MM.1S (cell line): ENCODE measurements at regions not wholly inside any gene's neighbourhood (a gene's known extent, or its start where the extent isn't known, plus 50 kb on each side); places are given as distances from the start of the nearest gene placed in this dataset.

Experiments
- DNase-seq: peaks from one replicate; pipeline ENCODE4 v3.0.0-alpha.2; 2015
- H2AFZ ChIP-seq: fragments of 300-600 bp; sonication (generic); 2 replicates; pipeline ENCODE4 v1.6.0; 2016; ENCODE audit warnings: antibody characterized with exemption, low read length
- H3F3A ChIP-seq: fragments of 300-600 bp; sonication (generic); 2 replicates; pipeline ENCODE4 v1.6.1; 2016; ENCODE audit warnings: mild to moderate bottlenecking, antibody characterized with exemption, low read length, moderate library complexity, mixed read lengths; ENCODE audit not compliant: insufficient read depth
- H3K27ac ChIP-seq: fragments of 300-600 bp; sonication (generic); 2 replicates; pipeline ENCODE4 v1.5.1; 2016; ENCODE audit warnings: mild to moderate bottlenecking, low read length
- H3K27me3 ChIP-seq: fragments of 300-600 bp; sonication (generic); replicated peaks from 2 replicates; pipeline ENCODE4 v1.6.0; 2016; ENCODE audit warnings: low read length; ENCODE audit not compliant: insufficient read depth
- H3K36me3 ChIP-seq: fragments of 300-600 bp; sonication (generic); replicated peaks from 2 replicates; pipeline ENCODE4 v1.6.1; 2016; ENCODE audit warnings: mild to moderate bottlenecking, low read length, mixed read lengths; ENCODE audit not compliant: insufficient read depth
- H3K4me1 ChIP-seq: fragments of 300-600 bp; sonication (generic); 2 replicates; pipeline ENCODE4 v1.6.1; 2016; ENCODE audit warnings: low read length, mixed read lengths
- H3K4me2 ChIP-seq: fragments of 300-600 bp; sonication (generic); 2 replicates; pipeline ENCODE4 v1.6.0; 2016; ENCODE audit warnings: low read depth, low read length
- H3K4me3 ChIP-seq: fragments of 300-600 bp; sonication (generic); 2 replicates; pipeline ENCODE4 v1.5.1; 2016; ENCODE audit warnings: low read length, mixed read lengths
- H3K79me2 ChIP-seq: fragments of 300-600 bp; sonication (generic); 2 replicates; pipeline ENCODE4 v1.6.1; 2016; ENCODE audit warnings: mixed run types, low read length, mixed read lengths
- H3K9ac ChIP-seq: fragments of 300-600 bp; sonication (generic); 2 replicates; pipeline ENCODE4 v1.6.1; 2016; ENCODE audit warnings: low read length, mixed read lengths
- H3K9me2 ChIP-seq: fragments of 300-600 bp; sonication (generic); replicated peaks from 2 replicates; pipeline ENCODE4 v1.6.1; 2016; ENCODE audit warnings: mild to moderate bottlenecking, low read length, mixed read lengths; ENCODE audit not compliant: insufficient read depth
- H3K9me3 ChIP-seq: fragments of 300-600 bp; sonication (generic); replicated peaks from 2 replicates; pipeline ENCODE4 v1.6.1; 2016; ENCODE audit warnings: mild to moderate bottlenecking, low read length, mixed read lengths; ENCODE audit not compliant: insufficient read depth
- H4K20me1 ChIP-seq: fragments of 300-600 bp; sonication (generic); 2 replicates; pipeline ENCODE4 v1.6.1; 2016; ENCODE audit warnings: mild to moderate bottlenecking, low read length, moderate library complexity, mixed read lengths; ENCODE audit not compliant: insufficient read depth
- EZH2 ChIP-seq: fragments of 300-600 bp; sonication (generic); optimal IDR thresholded peaks from 2 replicates; pipeline ENCODE3; 2017; ENCODE audit warnings: low read depth, mild to moderate bottlenecking, antibody characterized with exemption, low read length, mixed read lengths
- EZH2phosphoT487 ChIP-seq: fragments of 300-600 bp; sonication (generic); IDR thresholded peaks from 2 replicates; pipeline ENCODE4 v1.6.1; 2018; ENCODE audit warnings: antibody characterized with exemption, low read length
- TF ChIP-seq, protein P1 (sequence below): fragments of 300-600 bp; sonication (generic); IDR thresholded peaks from 2 replicates; pipeline ENCODE4 v1.5.1; 2016; ENCODE audit warnings: antibody characterized with exemption, low read length, mixed read lengths

DNA sequence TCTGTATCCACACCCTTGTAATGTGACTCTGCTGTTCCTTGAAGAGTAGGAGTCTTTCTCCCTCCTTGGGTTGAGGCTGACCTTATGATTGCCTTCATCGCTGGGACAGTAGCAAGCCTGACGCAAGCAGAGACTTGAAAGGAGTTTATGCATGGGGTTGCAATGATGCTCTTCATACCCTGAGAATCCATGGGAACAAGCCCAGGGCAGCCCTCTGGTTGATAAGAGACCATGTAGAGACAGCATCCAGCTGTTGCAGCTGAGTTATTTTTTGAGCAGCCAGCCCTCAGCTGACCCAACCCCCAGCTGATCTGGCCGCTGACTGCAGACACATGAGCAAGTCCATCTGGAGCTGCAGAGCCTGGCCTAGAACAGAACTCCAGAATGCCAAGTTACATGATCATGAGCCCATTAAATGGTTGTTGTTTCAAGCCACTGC is 60.6 kb upstream of the ARNT2 start:
- no peaks in the 10 kb centered on the region for H3K4me1 ChIP-seq
- no peak overlapping the region for H3K27ac ChIP-seq
- no peaks in the 10 kb centered on the region for H3K9me3 ChIP-seq
- no peaks in the 10 kb centered on the region for H3F3A ChIP-seq
- H3K9ac ChIP-seq: no peak overlapping the region
- no peak overlapping the region for H2AFZ ChIP-seq
- H3K4me3 ChIP-seq: no peak overlapping the region
- no peaks in the 10 kb centered on the region for H3K36me3 ChIP-seq
- TF ChIP-seq EZH2: no peak
- no peaks in the 10 kb centered on the region for H3K9me2 ChIP-seq
- no peak for DNase-seq
- H3K79me2 ChIP-seq: no peaks in the 10 kb centered on the region
- no peak overlapping the region for H3K4me2 ChIP-seq
- no peaks in the 10 kb centered on the region for H4K20me1 ChIP-seq
- no peaks in the 10 kb centered on the region for H3K27me3 ChIP-seq

DNA sequence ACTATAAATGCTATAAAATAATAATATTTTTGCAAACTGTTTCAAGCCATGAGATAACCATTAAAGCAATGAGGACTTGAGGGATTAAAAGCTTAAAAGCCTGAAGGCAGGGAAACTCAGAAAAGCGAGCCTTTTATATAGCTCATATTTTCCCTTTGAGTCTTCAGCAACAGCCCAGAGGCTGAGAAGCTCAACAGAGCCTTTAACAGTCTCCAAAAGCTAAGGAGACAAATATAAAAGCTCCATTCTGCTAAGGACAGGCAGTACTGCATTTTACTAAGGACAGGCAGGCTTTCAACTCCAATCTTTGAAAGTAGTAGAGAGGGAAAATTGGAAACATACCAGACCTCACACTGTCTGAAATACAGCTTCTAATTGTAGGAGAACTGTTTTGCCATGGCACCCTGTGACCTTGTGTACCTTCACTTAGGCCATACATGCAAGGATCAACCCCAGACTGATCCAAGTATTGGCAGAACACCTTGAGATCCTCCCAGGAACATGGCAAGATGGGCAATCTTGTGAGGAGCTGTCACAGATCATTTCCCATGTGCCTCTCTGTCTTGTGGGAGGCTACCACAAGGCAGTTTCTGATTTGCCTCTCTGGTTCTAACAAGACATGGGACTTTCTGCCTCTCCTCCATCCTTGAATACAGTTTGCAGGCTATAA is 53.1 kb upstream of the ARNT2 start:
- H2AFZ ChIP-seq: no peak overlapping the region
- no peak for TF ChIP-seq EZH2phosphoT487
- TF ChIP-seq EZH2: no peak
- TF ChIP-seq, protein P1, sequence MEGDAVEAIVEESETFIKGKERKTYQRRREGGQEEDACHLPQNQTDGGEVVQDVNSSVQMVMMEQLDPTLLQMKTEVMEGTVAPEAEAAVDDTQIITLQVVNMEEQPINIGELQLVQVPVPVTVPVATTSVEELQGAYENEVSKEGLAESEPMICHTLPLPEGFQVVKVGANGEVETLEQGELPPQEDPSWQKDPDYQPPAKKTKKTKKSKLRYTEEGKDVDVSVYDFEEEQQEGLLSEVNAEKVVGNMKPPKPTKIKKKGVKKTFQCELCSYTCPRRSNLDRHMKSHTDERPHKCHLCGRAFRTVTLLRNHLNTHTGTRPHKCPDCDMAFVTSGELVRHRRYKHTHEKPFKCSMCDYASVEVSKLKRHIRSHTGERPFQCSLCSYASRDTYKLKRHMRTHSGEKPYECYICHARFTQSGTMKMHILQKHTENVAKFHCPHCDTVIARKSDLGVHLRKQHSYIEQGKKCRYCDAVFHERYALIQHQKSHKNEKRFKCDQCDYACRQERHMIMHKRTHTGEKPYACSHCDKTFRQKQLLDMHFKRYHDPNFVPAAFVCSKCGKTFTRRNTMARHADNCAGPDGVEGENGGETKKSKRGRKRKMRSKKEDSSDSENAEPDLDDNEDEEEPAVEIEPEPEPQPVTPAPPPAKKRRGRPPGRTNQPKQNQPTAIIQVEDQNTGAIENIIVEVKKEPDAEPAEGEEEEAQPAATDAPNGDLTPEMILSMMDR: no peak
- no peaks in the 10 kb centered on the region for H3K36me3 ChIP-seq
- H3K4me1 ChIP-seq: no peaks in the 10 kb centered on the region
- H3K79me2 ChIP-seq: no peaks in the 10 kb centered on the region
- H3K27ac ChIP-seq: no peak overlapping the region
- no peaks in the 10 kb centered on the region for H4K20me1 ChIP-seq
- no peak overlapping the region for H3K4me3 ChIP-seq
- H3K9me3 ChIP-seq: no peaks in the 10 kb centered on the region
- DNase-seq: no peak
- no peaks in the 10 kb centered on the region for H3K27me3 ChIP-seq
- H3F3A ChIP-seq: no peaks in the 10 kb centered on the region
- no peaks in the 10 kb centered on the region for H3K9me2 ChIP-seq
- H3K4me2 ChIP-seq: no peak overlapping the region
- no peak overlapping the region for H3K9ac ChIP-seq
